ENCODE measurements at regions not wholly inside any gene's neighbourhood (a gene's known extent, or its start where the extent isn't known, plus 50 kb on each side); places are given as distances from the start of the nearest gene placed in this dataset.

GRCh38 chr6:125550892-125551291, 198.5 kb upstream of the HEY2 start:
- TF ChIP-seq, protein P1, sequence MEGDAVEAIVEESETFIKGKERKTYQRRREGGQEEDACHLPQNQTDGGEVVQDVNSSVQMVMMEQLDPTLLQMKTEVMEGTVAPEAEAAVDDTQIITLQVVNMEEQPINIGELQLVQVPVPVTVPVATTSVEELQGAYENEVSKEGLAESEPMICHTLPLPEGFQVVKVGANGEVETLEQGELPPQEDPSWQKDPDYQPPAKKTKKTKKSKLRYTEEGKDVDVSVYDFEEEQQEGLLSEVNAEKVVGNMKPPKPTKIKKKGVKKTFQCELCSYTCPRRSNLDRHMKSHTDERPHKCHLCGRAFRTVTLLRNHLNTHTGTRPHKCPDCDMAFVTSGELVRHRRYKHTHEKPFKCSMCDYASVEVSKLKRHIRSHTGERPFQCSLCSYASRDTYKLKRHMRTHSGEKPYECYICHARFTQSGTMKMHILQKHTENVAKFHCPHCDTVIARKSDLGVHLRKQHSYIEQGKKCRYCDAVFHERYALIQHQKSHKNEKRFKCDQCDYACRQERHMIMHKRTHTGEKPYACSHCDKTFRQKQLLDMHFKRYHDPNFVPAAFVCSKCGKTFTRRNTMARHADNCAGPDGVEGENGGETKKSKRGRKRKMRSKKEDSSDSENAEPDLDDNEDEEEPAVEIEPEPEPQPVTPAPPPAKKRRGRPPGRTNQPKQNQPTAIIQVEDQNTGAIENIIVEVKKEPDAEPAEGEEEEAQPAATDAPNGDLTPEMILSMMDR (IDR thresholded peaks at IDR 0.05): no peak
- no peak for TF ChIP-seq POLR2A (IDR thresholded peaks at IDR 0.05)
